SK-N-SH (cell line): ENCODE measurements at regions not wholly inside any gene's neighbourhood (a gene's known extent, or its start where the extent isn't known, plus 50 kb on each side); places are given as distances from the start of the nearest gene placed in this dataset.

Source experiments
- CTCF ChIA-PET: fragments of 300-600, 350-600 bp; formaldehyde crosslinking; extraction: SDS; loops from one replicate; lab custom pipeline; 2021; lab: Yijun Ruan, JAX
- POLR2A ChIA-PET: fragments of 350-600 bp; sonication (Branson Sonifier 250); formaldehyde crosslinking; extraction: SDS; loops from one replicate; lab custom pipeline; 2020; ENCODE audit warnings: antibody characterized with exemption, inconsistent platforms; lab: Yijun Ruan, JAX
- DNase-seq: peaks from one replicate; pipeline ENCODE4 v3.0.0; 2012
- H2AFZ ChIP-seq: fragments of 200-600 bp; sonication (generic); 2 replicates; pipeline ENCODE4 v1.8.1; 2016; ENCODE audit warnings: antibody characterized with exemption, mild to moderate bottlenecking, low read depth
- H3F3A ChIP-seq: fragments of 200-600 bp; sonication (generic); replicated peaks from 2 replicates; pipeline ENCODE3; 2016; ENCODE audit warnings: antibody characterized with exemption, mild to moderate bottlenecking; ENCODE audit not compliant: insufficient read depth
- H3K27ac ChIP-seq, 2 experiments: fragments of 200-500 bp in 1 of 2; fragments of 200-600 bp in 1 of 2; sonication (Bioruptor generic) in 1 of 2; sonication (generic), shearing (Covaris generic) in 1 of 2; 2 replicates each; pipeline versions ENCODE4 v1.5.1 to v1.6.1; 2014 to 2016; ENCODE audit warnings: low read depth in 2 of 2, inconsistent platforms in 1 of 2, low read length in 1 of 2, mild to moderate bottlenecking in 1 of 2, mixed read lengths in 1 of 2
- H3K27me3 ChIP-seq: fragments of 200-600 bp; sonication (generic), shearing (Covaris generic); 2 replicates; pipeline ENCODE4 v1.6.1; 2016; ENCODE audit warnings: mixed run types; ENCODE audit not compliant: insufficient read depth
- H3K36me3 ChIP-seq, 2 experiments: fragments of 200-500 bp in 1 of 2; fragments of 200-600 bp in 1 of 2; sonication (Bioruptor generic) in 1 of 2; sonication (generic) in 1 of 2; replicated peaks in 1 of 2; 2 replicates each; pipeline versions ENCODE3 to v1.5.1; 2014 to 2016; ENCODE audit warnings: low read length in 1 of 2, mild to moderate bottlenecking in 1 of 2; ENCODE audit not compliant: insufficient read depth in 2 of 2, control insufficient read depth in 1 of 2
- H3K4me1 ChIP-seq, 2 experiments: fragments of 200-500 bp in 1 of 2; fragments of 200-600 bp in 1 of 2; sonication (Bioruptor generic) in 1 of 2; sonication (generic), shearing (Covaris generic) in 1 of 2; 2 replicates each; pipeline versions ENCODE4 v1.5.1 to v1.6.1; 2014 to 2016; ENCODE audit warnings: low read depth in 1 of 2, low read length in 1 of 2, mixed run types in 1 of 2; ENCODE audit not compliant: insufficient read depth in 2 of 2, control insufficient read depth in 1 of 2
- H3K4me2 ChIP-seq: fragments of 200-600 bp; sonication (generic), shearing (Covaris generic); 2 replicates; pipeline ENCODE4 v1.6.1; 2017; ENCODE audit warnings: mixed run types
- H3K4me3 ChIP-seq, 2 experiments: fragments of 200-500 bp in 1 of 2; fragments of 200-600 bp in 1 of 2; sonication (Bioruptor generic) in 1 of 2; sonication (generic), shearing (Covaris generic) in 1 of 2; 2 replicates each; pipeline versions ENCODE4 v1.5.1 to v1.8.1; 2014 to 2016; ENCODE audit warnings: low read depth in 2 of 2, inconsistent platforms in 1 of 2, low read length in 1 of 2, mild to moderate bottlenecking in 1 of 2, mixed read lengths in 1 of 2, moderate library complexity in 1 of 2
- H3K79me2 ChIP-seq: fragments of 200-600 bp; sonication (generic); 2 replicates; pipeline ENCODE4 v1.8.1; 2017; ENCODE audit warnings: mild to moderate bottlenecking; ENCODE audit not compliant: insufficient read depth
- H3K9ac ChIP-seq: fragments of 200-600 bp; sonication (generic); 2 replicates; pipeline ENCODE4 v1.6.1; 2017; ENCODE audit warnings: mixed run types
- H3K9me2 ChIP-seq: fragments of 200-600 bp; sonication (generic); 2 replicates; pipeline ENCODE4 v1.6.1; 2017; ENCODE audit warnings: mixed run types
- H3K9me3 ChIP-seq: fragments of 200-600 bp; sonication (generic); 2 replicates; pipeline ENCODE4 v1.6.1; 2017; ENCODE audit warnings: mixed run types, mild to moderate bottlenecking, moderate library complexity
- H4K20me1 ChIP-seq: fragments of 200-600 bp; sonication (generic); 2 replicates; pipeline ENCODE4 v1.6.1; 2017; ENCODE audit warnings: mild to moderate bottlenecking, mixed run types; ENCODE audit not compliant: insufficient read depth
- CHD2 ChIP-seq: fragments of 150-350 bp; IDR thresholded peaks from 2 replicates; pipeline ENCODE4 v1.6.1; 2018; ENCODE audit warnings: low read length; ENCODE audit not compliant: partially characterized antibody
- CTCF ChIP-seq: fragments of 200-600 bp; sonication (generic); IDR thresholded peaks from 2 replicates; pipeline ENCODE4 v1.6.1; 2017; ENCODE audit warnings: antibody characterized with exemption, mild to moderate bottlenecking, moderate library complexity
- FOSL2 ChIP-seq: IDR thresholded peaks from 2 replicates; pipeline ENCODE4 v1.4.0; 2012; ENCODE audit warnings: low read depth, mild to moderate bottlenecking, moderate library complexity, borderline replicate concordance
- FOXM1 ChIP-seq: IDR thresholded peaks from 2 replicates; pipeline ENCODE4 v1.4.0; 2012; ENCODE audit warnings: low read depth, mild to moderate bottlenecking
- GABPA ChIP-seq: IDR thresholded peaks from 2 replicates; pipeline ENCODE4 v1.4.0; 2012; ENCODE audit warnings: low read depth, mild to moderate bottlenecking
- GATA2 ChIP-seq: sonication (generic); formaldehyde crosslinking; IDR thresholded peaks from 2 replicates; pipeline ENCODE4 v1.5.0; 2020; ENCODE audit warnings: mild to moderate bottlenecking, missing genetic modification reagents
- IRF3 ChIP-seq: fragments of 150-350 bp; IDR thresholded peaks from 2 replicates; pipeline ENCODE4 v1.6.1; 2016; ENCODE audit warnings: mild to moderate bottlenecking, low read depth, low read length
- JUND ChIP-seq: IDR thresholded peaks from 2 replicates; pipeline ENCODE4 v1.4.0; 2012
- MEF2A ChIP-seq: IDR thresholded peaks from 2 replicates; pipeline ENCODE4 v1.4.0; 2012; ENCODE audit warnings: low read depth, borderline replicate concordance
- NFIC ChIP-seq: IDR thresholded peaks from 2 replicates; pipeline ENCODE4 v1.4.0; 2012; ENCODE audit warnings: borderline replicate concordance
- NRF1 ChIP-seq: IDR thresholded peaks from 2 replicates; pipeline ENCODE4 v1.6.1; 2012; ENCODE audit warnings: low read depth, mild to moderate bottlenecking, low read length
- POLR2AphosphoS5 ChIP-seq: IDR thresholded peaks from 2 replicates; pipeline ENCODE4 v1.6.1; 2012; ENCODE audit warnings: low read depth, low read length
- RAD21 ChIP-seq: IDR thresholded peaks from 2 replicates; pipeline ENCODE4 v1.6.1; 2012; ENCODE audit warnings: mild to moderate bottlenecking, low read length
- RCOR1 ChIP-seq: fragments of 150-350 bp; IDR thresholded peaks from 2 replicates; pipeline ENCODE4 v1.6.1; 2017; ENCODE audit warnings: antibody characterized with exemption, low read length
- RFX5 ChIP-seq: IDR thresholded peaks from 2 replicates; pipeline ENCODE4 v1.6.1; 2012; ENCODE audit warnings: mild to moderate bottlenecking, improper control_type of control experiment, low read length
- RXRA ChIP-seq: IDR thresholded peaks from 2 replicates; pipeline ENCODE4 v1.4.0; 2012; ENCODE audit warnings: low read depth, mild to moderate bottlenecking, borderline replicate concordance
- SMC3 ChIP-seq: IDR thresholded peaks from 2 replicates; pipeline ENCODE4 v1.6.1; 2012; ENCODE audit warnings: low read depth, low read length, improper control_type of control experiment
- TCF12 ChIP-seq: IDR thresholded peaks from 2 replicates; pipeline ENCODE4 v1.4.0; 2012
- TEAD4 ChIP-seq: IDR thresholded peaks from 2 replicates; pipeline ENCODE4 v1.4.0; 2012; ENCODE audit warnings: mild to moderate bottlenecking, borderline replicate concordance; ENCODE audit not compliant: insufficient read depth
- YY1 ChIP-seq: IDR thresholded peaks from 2 replicates; pipeline ENCODE4 v1.4.0; 2012; ENCODE audit warnings: low read depth, mild to moderate bottlenecking
- WGBS: methylation state at CpG from one replicate; pipeline ENCODE4 v1.1.6; 2017; ENCODE audit warnings: low lambda C conversion rate; 5-methylcytosine and 5-hydroxymethylcytosine counted together
- TF ChIP-seq, protein P1 (sequence below): IDR thresholded peaks from 2 replicates; pipeline ENCODE4 v1.4.0; 2012; ENCODE audit warnings: low read depth

GRCh38 chr7:25329815-25330214 lies 101.5 kb upstream of the NPVF start:
- Histone ChIP-seq H3K27me3 (no peaks in the 10 kb centered on the region), H3K27ac (no peak overlapping the region), H3K79me2 (no peaks in the 10 kb centered on the region), H3K4me3 (no peak overlapping the region), H3K9ac (no peak overlapping the region), H3K4me2 (no peak overlapping the region), H3K9me2 (no peaks in the 10 kb centered on the region), H2AFZ (no peak overlapping the region), H3K36me3 (no peaks in the 10 kb centered on the region), H4K20me1 (no peaks in the 10 kb centered on the region), H3K9me3 (no peaks in the 10 kb centered on the region), H3F3A (no peaks in the 10 kb centered on the region), H3K4me1 (no peaks in the 10 kb centered on the region)
- TF ChIP-seq GATA2 (CRISPR knock-in tag) (no peak), NFIC (no peak), POLR2AphosphoS5 (no peak), RFX5 (no peak), TCF12 (no peak), GABPA (no peak), FOXM1 (no peak), RCOR1 (no peak), RAD21 (no peak), CHD2 (no peak), FOSL2 (no peak), RXRA (no peak)
- TF ChIP-seq, protein P1, sequence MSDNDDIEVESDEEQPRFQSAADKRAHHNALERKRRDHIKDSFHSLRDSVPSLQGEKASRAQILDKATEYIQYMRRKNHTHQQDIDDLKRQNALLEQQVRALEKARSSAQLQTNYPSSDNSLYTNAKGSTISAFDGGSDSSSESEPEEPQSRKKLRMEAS: no peak
- DNase-seq: no peak
- CTCF ChIA-PET: interaction anchor here (0.7 to 1.0 kb wide), 2 partner anchors 70 to 236 kb away, joined by 3 read pairs; no protein-coding TSS in a partner anchor
- WGBS: 17% methylated on average over 2 of the region's 2 CpGs
- POLR2A ChIA-PET: no interaction called here

DNA sequence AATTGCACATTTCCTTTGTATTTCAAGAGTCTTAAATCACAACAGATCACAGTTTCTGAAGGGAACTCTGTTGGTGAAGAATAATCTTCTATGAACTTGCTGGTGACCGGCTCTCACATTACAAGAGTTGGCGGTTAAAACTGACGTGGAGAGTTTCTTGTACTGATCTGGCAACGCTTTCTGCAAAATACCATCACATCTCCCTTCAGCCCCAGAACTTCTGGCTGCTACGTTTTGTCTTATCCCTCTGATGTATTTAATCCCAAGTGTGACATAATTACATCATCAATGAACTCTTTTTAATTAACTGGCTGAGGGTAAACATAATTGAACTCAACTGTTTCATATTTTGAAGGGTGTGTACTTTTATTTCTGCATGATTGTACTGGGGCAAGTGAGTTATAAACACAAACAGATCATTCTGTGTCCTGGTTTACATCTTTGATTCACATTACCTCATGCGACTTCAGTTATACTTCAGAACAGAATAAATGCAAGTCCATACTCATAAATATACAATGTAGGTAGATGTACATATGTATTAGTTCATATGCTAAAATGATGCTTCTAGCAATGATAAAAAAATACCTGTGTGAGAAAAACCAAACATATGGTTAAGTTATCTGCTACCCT lies 105.1 kb upstream of the NPVF start:
- H3K4me2 ChIP-seq: no peak overlapping the region
- WGBS: 51% methylated on average over 6 of the region's 6 CpGs
- no peaks in the 10 kb centered on the region for H3K36me3 ChIP-seq
- H3K4me3 ChIP-seq: no peak overlapping the region
- H3K4me1 ChIP-seq: no peaks in the 10 kb centered on the region
- H4K20me1 ChIP-seq: no peaks in the 10 kb centered on the region
- ChIA-PET POLR2A (no interaction called here), CTCF (interaction anchor here (0.9 kb wide), 1 partner anchor 56 kb away, joined by 3 read pairs; no protein-coding TSS in a partner anchor)
- no peaks in the 10 kb centered on the region for H3K79me2 ChIP-seq
- no peak for DNase-seq
- no peaks in the 10 kb centered on the region for H3F3A ChIP-seq
- H3K27ac ChIP-seq: no peak overlapping the region
- TF ChIP-seq YY1: no peak
- no peak for TF ChIP-seq IRF3
- TF ChIP-seq POLR2AphosphoS5: no peak
- no peak for TF ChIP-seq TEAD4
- no peak for TF ChIP-seq SMC3
- no peak for TF ChIP-seq CTCF
- TF ChIP-seq JUND: no peak
- no peak for TF ChIP-seq CHD2
- no peak for TF ChIP-seq MEF2A
- TF ChIP-seq TCF12: no peak
- no peak for TF ChIP-seq NRF1
- H3K9me3 ChIP-seq: no peaks in the 10 kb centered on the region
- H3K9ac ChIP-seq: no peak overlapping the region
- H3K9me2 ChIP-seq: no peaks in the 10 kb centered on the region
- H2AFZ ChIP-seq: no peak overlapping the region
- H3K27me3 ChIP-seq: no peaks in the 10 kb centered on the region
